Astrocyte (in vitro differentiated cells and primary cell): ENCODE measurements at regions not wholly inside any gene's neighbourhood (a gene's known extent, or its start where the extent isn't known, plus 50 kb on each side); places are given as distances from the start of the nearest gene placed in this dataset.

Experiments
- DNase-seq: peaks from one replicate; pipeline ENCODE4 v3.0.0-alpha.2; 2010; ENCODE audit warnings: low read depth
- FAIRE-seq: peaks from 2 replicates; lab custom pipeline; 2011; peaks lifted over from hg19 to GRCh38; lab: Jason Lieb, UNC
- H2AFZ ChIP-seq: 2 replicates; pipeline ENCODE4 v1.6.0; 2012; ENCODE audit warnings: low read depth, low read length, inconsistent platforms
- H3K27ac ChIP-seq: 2 replicates; pipeline ENCODE4 v1.5.1; 2011; ENCODE audit warnings: low read depth, low read length, inconsistent platforms
- H3K27me3 ChIP-seq: 2 replicates; pipeline ENCODE4 v1.6.0; 2011; ENCODE audit warnings: low read length, inconsistent platforms; ENCODE audit not compliant: insufficient read depth
- H3K36me3 ChIP-seq: 2 replicates; pipeline ENCODE4 v1.5.1; 2011; ENCODE audit warnings: low read length, inconsistent platforms; ENCODE audit not compliant: insufficient read depth
- H3K4me1 ChIP-seq: 2 replicates; pipeline ENCODE4 v1.5.1; 2011; ENCODE audit warnings: low read length, inconsistent platforms; ENCODE audit not compliant: insufficient read depth
- H3K4me2 ChIP-seq: 2 replicates; pipeline ENCODE4 v1.6.0; 2012; ENCODE audit warnings: low read length, inconsistent platforms
- H3K4me3 ChIP-seq: 2 replicates; pipeline ENCODE4 v1.5.1; 2011; ENCODE audit warnings: low read depth, mild to moderate bottlenecking, low read length, inconsistent platforms; ENCODE audit not compliant: insufficient read depth
- H3K79me2 ChIP-seq: 2 replicates; pipeline ENCODE4 v1.6.0; 2012; ENCODE audit warnings: mild to moderate bottlenecking, low read length, inconsistent platforms; ENCODE audit not compliant: insufficient read depth
- H3K9ac ChIP-seq: 2 replicates; pipeline ENCODE4 v1.6.0; 2012; ENCODE audit warnings: mild to moderate bottlenecking, low read length, inconsistent platforms
- H3K9me3 ChIP-seq: 2 replicates; pipeline ENCODE4 v1.5.1; 2012; ENCODE audit warnings: low read depth, mild to moderate bottlenecking, low read length, inconsistent platforms; ENCODE audit not compliant: insufficient read depth
- H4K20me1 ChIP-seq: 2 replicates; pipeline ENCODE4 v1.6.0; 2012; ENCODE audit warnings: low read length, inconsistent platforms; ENCODE audit not compliant: insufficient read depth
- H3K27ac Mint-ChIP-seq: one replicate; pipeline ENCODE4 v1.8.0; 2021; ENCODE audit warnings: mild to moderate bottlenecking, mixed read lengths; ENCODE audit not compliant: unreplicated experiment
- H3K27me3 Mint-ChIP-seq: one replicate; pipeline ENCODE4 v1.8.0; 2021; ENCODE audit warnings: low read depth, mixed read lengths; ENCODE audit not compliant: unreplicated experiment
- H3K36me3 Mint-ChIP-seq: one replicate; pipeline ENCODE4 v1.8.0; 2021; ENCODE audit warnings: low read depth, mixed read lengths; ENCODE audit not compliant: unreplicated experiment
- H3K4me1 Mint-ChIP-seq: one replicate; pipeline ENCODE4 v1.8.0; 2021; ENCODE audit warnings: low read depth, mixed read lengths; ENCODE audit not compliant: unreplicated experiment
- H3K4me3 Mint-ChIP-seq: one replicate; pipeline ENCODE4 v1.8.0; 2021; ENCODE audit warnings: mild to moderate bottlenecking, moderate library complexity, mixed read lengths; ENCODE audit not compliant: unreplicated experiment
- H3K9me3 Mint-ChIP-seq: one replicate; pipeline ENCODE4 v1.8.0; 2021; ENCODE audit warnings: mild to moderate bottlenecking, mixed read lengths; ENCODE audit not compliant: unreplicated experiment
- EZH2 ChIP-seq: IDR thresholded peaks from 2 replicates; pipeline ENCODE4 v1.6.1; 2012; ENCODE audit warnings: mild to moderate bottlenecking, low read length, inconsistent platforms; ENCODE audit not compliant: insufficient read depth
- TF ChIP-seq, protein P1 (sequence below): IDR thresholded peaks from 2 replicates; pipeline ENCODE4 v1.5.1; 2011; ENCODE audit warnings: low read depth, mild to moderate bottlenecking, inconsistent platforms, low read length, moderate library complexity; ENCODE audit not compliant: insufficient read depth

GRCh38 chr15:29490747-29491471 lies 221.3 kb upstream of the NSMCE3 start:
- Histone ChIP-seq H3K4me1 (no peaks in the 10 kb centered on the region), H3K9me3 (no peaks in the 10 kb centered on the region), H3K36me3 (no peaks in the 10 kb centered on the region), H3K4me3 (no peak overlapping the region), H2AFZ (no peak overlapping the region), H3K79me2 (no peaks in the 10 kb centered on the region), H3K27ac (no peak overlapping the region), H3K27me3 (no peaks in the 10 kb centered on the region), H4K20me1 (no peaks in the 10 kb centered on the region), H3K9ac (no peak overlapping the region), H3K4me2 (no peak overlapping the region)
- no peak overlapping the region for H3K27ac Mint-ChIP-seq
- FAIRE-seq (no peak), DNase-seq (no peak)
- no peaks in the 10 kb centered on the region for H3K27me3 Mint-ChIP-seq
- TF ChIP-seq, protein P1, sequence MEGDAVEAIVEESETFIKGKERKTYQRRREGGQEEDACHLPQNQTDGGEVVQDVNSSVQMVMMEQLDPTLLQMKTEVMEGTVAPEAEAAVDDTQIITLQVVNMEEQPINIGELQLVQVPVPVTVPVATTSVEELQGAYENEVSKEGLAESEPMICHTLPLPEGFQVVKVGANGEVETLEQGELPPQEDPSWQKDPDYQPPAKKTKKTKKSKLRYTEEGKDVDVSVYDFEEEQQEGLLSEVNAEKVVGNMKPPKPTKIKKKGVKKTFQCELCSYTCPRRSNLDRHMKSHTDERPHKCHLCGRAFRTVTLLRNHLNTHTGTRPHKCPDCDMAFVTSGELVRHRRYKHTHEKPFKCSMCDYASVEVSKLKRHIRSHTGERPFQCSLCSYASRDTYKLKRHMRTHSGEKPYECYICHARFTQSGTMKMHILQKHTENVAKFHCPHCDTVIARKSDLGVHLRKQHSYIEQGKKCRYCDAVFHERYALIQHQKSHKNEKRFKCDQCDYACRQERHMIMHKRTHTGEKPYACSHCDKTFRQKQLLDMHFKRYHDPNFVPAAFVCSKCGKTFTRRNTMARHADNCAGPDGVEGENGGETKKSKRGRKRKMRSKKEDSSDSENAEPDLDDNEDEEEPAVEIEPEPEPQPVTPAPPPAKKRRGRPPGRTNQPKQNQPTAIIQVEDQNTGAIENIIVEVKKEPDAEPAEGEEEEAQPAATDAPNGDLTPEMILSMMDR = no peak
- no peak for TF ChIP-seq EZH2
- no peaks in the 10 kb centered on the region for H3K9me3 Mint-ChIP-seq
- H3K36me3 Mint-ChIP-seq = no peaks in the 10 kb centered on the region
- H3K4me1 Mint-ChIP-seq = no peaks in the 10 kb centered on the region
- H3K4me3 Mint-ChIP-seq = no peak overlapping the region

DNA sequence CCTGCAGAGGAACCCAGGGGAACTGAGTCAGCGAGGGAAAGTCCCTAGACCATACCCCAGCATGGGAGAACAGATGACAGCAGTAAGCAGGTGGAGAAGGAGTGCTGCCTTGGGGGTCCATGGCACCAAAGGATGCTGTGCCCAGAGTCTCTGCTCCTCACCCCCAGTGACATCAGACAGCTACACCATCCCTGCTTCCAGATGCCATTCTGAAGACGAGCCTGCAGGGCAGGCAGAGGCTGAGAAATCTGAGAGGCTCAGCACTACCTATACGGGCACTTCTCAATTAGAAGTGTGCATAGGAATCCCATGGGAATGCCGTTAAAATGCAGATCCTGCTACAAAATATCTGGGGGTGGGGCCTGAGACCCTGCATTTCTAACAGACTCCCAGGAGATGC lies 211.3 kb upstream of the NSMCE3 start:
- Histone ChIP-seq H3K79me2 (no peaks in the 10 kb centered on the region), H3K27me3 (no peaks in the 10 kb centered on the region), H3K4me3 (no peak overlapping the region), H3K27ac (no peak overlapping the region), H4K20me1 (no peaks in the 10 kb centered on the region), H3K9ac (no peak overlapping the region), H3K4me1 (no peaks in the 10 kb centered on the region), H3K4me2 (no peak overlapping the region), H3K9me3 (no peaks in the 10 kb centered on the region), H3K36me3 (no peaks in the 10 kb centered on the region), H2AFZ (no peak overlapping the region)
- TF ChIP-seq EZH2 = no peak
- TF ChIP-seq, protein P1 = no peak
- Mint-ChIP-seq H3K27me3 (peaks cover 3% of the 10 kb centered on the region), H3K4me1 (no peaks in the 10 kb centered on the region), H3K36me3 (no peaks in the 10 kb centered on the region), H3K27ac (no peak overlapping the region), H3K4me3 (no peak overlapping the region), H3K9me3 (no peaks in the 10 kb centered on the region)
- FAIRE-seq (no peak), DNase-seq (no peak)

DNA sequence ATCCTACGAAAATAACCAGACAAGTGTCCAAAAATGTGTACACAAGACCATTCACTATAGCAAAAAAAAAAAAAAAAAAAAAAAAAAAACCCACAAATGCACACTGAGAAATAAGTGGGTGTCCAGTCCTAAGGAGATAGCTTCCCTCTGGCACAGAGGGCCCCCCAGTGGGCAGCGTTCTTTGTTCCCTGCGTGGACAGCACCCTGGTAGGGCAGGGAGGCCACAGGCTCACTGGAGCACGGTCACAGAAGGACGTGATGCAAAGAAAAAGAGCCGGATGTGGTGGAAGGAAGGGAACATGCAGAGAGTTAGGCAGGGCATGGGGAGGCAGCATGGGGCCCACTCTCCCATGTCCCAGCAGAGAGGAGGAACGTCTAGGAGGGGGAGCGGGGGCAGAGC lies 210.7 kb upstream of the NSMCE3 start:
- H3K36me3 Mint-ChIP-seq = no peaks in the 10 kb centered on the region
- Histone ChIP-seq H3K36me3 (no peaks in the 10 kb centered on the region), H3K4me3 (no peak overlapping the region), H3K4me1 (no peaks in the 10 kb centered on the region), H3K27ac (no peak overlapping the region), H3K79me2 (no peaks in the 10 kb centered on the region), H2AFZ (no peak overlapping the region), H4K20me1 (no peaks in the 10 kb centered on the region), H3K4me2 (no peak overlapping the region), H3K27me3 (no peaks in the 10 kb centered on the region), H3K9ac (no peak overlapping the region), H3K9me3 (no peaks in the 10 kb centered on the region)
- no peaks in the 10 kb centered on the region for H3K9me3 Mint-ChIP-seq
- FAIRE-seq (no peak), DNase-seq (no peak)
- no peak overlapping the region for H3K27ac Mint-ChIP-seq
- no peak overlapping the region for H3K4me3 Mint-ChIP-seq
- peaks cover 3% of the 10 kb centered on the region for H3K27me3 Mint-ChIP-seq
- no peak for TF ChIP-seq EZH2
- TF ChIP-seq, protein P1 = no peak
- H3K4me1 Mint-ChIP-seq = no peaks in the 10 kb centered on the region
